NCI-H2107 treated with DMSO at 0.1 percent for 48 hours (cell line): ENCODE measurements at regions not wholly inside any gene's neighbourhood (a gene's known extent, or its start where the extent isn't known, plus 50 kb on each side); places are given as distances from the start of the nearest gene placed in this dataset.
"Not testable (repeated sequence)": the region's sequence is repeated elsewhere in the genome, so short reads cannot be mapped to it uniquely, and the experiment has no call there.

Source experiments
- DNase-seq: peaks from one replicate; lab custom pipeline; 2025; ENCODE audit not compliant: unreplicated experiment; lab: John Stamatoyannopoulos, UW

- no peak for DNase-seq
Observed at GRCh38 chr20:47865451-47865850, 80.2 kb upstream of the SULF2 start.

DNA sequence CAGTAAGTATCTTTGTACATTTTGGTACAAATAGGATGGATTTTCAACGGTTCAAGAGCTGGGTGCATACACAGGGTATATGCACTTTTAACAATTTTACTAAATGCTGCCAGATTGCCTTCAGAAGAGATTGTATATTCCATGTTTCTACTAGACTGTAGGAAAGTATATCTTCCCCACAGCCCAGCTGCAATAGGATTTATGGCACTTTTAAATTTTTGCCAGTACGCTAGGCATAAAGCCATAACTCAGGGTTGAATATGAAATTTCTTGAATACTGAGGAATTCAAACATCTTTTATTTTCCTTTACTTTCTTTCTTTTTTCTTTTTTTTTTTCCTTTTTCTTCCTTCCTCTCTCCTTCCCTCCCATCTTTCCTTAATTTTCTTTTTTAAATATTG lies 78.7 kb upstream of the SULF2 start:
- no peak for DNase-seq

DNA sequence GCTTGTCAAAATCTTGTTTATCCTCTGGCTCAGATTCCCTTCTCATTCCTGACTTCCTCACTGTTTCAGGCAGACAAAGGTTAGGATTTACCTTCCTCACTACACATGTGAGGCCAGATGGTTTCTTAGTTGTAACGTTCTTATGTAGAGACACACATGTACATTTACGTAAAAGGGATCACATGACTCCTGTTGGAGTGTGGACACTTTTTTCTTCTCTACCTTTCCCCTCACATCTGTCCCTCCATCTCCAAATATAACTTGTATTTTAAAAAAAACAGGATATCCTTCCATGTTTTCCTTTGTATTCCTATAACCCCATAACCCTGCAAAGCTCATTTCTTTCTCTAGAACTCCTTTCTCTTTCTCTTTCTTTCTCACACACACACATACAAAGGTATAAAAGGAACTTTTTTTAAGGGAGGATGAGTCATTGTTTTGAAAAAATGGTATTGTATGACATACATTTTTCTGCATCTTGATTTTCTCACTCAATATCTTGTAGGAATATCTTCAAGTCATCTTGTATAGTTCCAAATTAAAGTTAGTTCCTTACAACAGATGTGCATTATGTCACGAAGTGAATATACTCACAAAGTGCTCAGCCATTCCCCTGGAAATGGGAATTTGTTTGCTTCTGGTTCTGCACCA lies 78.2 kb upstream of the SULF2 start:
- no peak for DNase-seq

GRCh38 chr20:47862574-47863240 lies 77.4 kb upstream of the SULF2 start:
- DNase-seq: no peak

DNA sequence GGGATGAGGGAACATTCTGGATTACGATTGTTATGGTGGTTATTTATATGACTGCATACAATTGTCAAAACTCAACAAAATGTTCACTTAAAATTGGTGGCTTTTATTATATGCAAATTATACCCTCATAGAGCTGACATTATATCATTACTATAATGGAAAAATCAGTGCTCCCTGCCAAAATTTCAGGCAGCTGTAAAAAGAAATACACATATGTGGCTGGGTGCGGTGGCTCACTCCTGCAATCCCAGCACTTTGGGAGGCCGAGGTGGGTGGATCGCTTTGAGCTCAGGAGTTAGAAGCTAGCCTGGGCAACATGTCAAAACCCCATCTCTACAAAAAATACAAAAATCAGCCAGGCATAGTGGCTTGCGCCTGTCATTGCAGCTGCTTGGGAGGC lies 75.8 kb upstream of the SULF2 start:
- DNase-seq: no peak

- DNase-seq: no peak
Observed at GRCh38 chr20:47860049-47860830, 75.0 kb upstream of the SULF2 start.

DNA sequence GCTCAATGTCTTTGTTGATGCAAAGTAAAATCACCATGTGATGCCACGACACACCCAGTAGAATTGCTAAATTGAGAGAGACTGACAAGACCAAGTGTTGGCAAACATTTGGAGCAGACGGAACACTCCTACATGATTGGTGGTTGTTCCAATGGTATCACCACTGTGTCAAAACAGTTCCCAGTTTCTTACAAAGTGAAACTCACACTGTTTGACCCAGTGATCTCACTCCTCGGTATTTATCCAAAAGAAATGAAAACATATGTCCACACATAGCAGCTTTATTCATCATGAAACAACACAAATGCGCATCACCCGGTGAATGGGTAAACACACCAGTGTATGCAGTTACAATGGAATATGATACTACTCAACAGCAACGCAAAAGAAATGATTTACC lies 74.0 kb upstream of the SULF2 start:
- no peak for DNase-seq

DNA sequence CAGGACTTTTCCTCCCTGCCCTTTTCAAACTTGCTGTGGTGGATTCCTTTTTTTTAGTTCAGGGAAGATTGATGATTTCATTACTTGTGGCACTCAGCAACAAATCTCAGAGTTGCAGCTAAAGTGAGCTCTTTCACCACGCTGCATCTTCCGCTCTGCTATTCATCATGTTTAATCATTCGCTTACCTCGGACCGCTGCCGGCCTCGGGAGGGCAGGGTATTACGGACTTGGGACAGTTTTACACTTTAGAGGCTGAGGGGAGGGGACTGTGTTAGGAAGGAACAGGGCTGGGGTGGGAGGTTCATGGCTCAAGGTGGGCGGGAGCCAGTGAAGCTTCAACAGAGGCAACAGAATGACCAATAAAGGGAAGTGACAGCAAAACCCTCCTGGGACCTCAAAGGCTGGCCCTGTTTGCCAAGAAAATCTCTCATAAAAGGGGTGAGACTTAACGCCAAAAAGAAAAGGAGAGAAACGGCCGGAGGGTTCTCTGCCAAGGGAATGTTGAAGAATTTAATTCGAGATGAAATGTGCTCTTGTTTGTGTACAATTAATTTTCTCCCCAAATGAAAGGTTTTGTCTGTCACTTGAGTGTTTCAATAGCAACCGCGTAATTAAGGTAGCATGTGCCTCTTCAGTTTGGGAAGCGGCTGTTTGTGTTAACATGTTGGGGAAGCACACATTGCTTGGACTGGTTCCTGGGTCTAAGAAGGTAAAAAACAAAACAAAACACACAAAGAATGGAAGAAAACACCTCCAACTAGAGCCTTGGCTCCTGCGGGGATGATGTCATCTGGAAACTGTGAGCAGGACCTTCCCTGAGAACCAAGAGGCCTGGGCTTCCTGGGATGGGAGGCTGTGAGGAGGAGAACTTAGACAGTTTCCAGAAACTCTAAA lies 72.5 kb upstream of the SULF2 start:
- peak; percentile 23 for DNase-seq

- no peak for DNase-seq
Observed at GRCh38 chr20:47857187-47857568, 71.9 kb upstream of the SULF2 start.

- DNase-seq: no peak
Observed at GRCh38 chr20:47855799-47856198, 70.5 kb upstream of the SULF2 start.

- DNase-seq: no peak
Observed at GRCh38 chr20:47854687-47855212, 69.5 kb upstream of the SULF2 start.

- no peak for DNase-seq
Observed at GRCh38 chr20:47851774-47852173, 66.5 kb upstream of the SULF2 start.

- no peak for DNase-seq
Observed at GRCh38 chr20:47850146-47850545, 64.9 kb upstream of the SULF2 start.

DNA sequence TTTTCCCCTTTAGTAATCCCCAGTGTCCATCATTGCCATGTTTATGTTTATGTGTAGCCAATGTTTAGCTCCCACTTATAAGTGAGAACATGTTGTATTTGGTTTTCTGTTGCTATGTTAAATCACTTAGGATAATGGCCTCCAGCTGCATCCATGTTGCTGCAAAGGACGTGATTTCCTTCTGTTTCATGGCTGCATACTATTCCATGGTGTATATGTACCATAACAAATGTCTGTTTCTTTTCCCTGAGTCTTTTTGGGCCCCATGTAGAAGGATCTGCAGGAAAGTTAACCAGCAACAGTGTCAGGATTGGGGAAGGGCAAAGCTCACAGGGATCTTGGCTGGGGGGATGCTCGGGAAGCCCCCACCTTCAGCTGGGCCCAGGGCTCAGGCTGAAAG lies 64.3 kb upstream of the SULF2 start:
- DNase-seq: no peak

- no peak for DNase-seq
Observed at GRCh38 chr20:47849006-47849405, 63.7 kb upstream of the SULF2 start.

- not testable (repeated sequence) for DNase-seq
Observed at GRCh38 chr20:47848534-47848933, 63.3 kb upstream of the SULF2 start.

DNA sequence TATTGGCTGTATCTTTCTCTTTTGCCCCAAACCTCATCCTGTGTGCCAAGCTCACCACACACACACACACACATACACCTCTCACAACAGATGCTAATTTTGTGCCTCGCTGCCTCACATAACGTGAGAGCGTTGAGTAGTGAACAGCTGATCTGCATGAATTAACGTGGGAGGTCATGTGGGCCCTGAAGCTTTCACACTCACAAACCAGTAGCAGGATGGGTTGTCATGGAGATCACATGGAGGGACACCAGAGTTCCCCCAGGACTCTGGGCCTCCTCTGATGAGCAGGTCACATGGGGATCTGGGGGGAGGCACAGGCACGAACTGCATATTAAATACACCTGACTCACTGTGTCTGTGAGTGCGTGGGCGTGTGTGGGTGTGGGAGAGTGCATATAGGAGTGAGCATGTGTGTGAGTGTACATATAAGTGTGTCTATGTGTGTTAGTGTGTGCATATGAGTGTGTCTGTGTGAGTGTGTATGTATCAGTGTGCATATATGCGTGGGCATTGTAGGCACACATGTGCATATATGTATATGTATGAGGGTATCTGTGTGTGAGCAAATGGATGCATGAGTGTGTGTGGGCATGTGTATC lies 62.7 kb upstream of the SULF2 start:
- no peak for DNase-seq

- not testable (repeated sequence) for DNase-seq
Observed at GRCh38 chr20:47847220-47847619, 61.9 kb upstream of the SULF2 start.

DNA sequence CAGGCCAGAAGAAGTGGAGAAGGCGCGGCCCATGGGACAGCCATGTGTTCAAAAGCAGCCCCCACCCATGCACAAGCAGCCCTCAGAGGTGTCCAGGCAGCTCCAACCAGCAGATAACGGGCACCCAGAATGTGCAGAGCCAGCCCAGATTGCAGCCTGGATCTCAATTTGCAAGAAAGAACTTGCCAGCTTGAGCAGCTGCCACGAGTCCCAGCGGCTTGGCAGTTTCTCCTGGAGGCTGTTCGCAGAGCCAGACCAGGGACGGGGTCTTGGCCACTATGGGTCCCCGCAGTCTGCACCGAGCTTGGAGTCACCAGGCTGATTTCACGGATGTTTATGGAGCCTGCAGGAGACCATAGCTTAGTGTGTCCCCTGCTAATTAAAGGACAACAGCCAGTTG lies 61.4 kb upstream of the SULF2 start:
- DNase-seq: not testable (repeated sequence)

- not testable (repeated sequence) for DNase-seq
Observed at GRCh38 chr20:47845382-47845977, 60.2 kb upstream of the SULF2 start.
